ENCODE measurements at regions not wholly inside any gene's neighbourhood (a gene's known extent, or its start where the extent isn't known, plus 50 kb on each side); places are given as distances from the start of the nearest gene placed in this dataset.
"Not testable (repeated sequence)": the region's sequence is repeated elsewhere in the genome, so short reads cannot be mapped to it uniquely, and the experiment has no call there.

DNA sequence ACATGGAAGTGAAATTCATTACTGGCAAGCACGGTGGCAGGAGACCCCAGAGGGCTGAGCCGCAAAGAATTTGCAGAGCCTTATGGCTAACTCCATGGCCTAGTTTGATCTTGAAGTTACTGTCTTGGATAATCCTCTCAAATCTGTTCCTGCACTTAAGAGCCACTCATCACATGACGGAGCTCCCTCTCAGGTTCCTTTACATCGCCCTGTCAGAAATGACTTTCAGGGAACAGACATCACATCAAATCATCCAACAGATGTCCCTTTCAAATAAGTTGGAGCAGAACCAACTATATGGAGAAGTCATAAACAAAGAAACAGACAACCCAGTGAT is 328.8 kb upstream of the THBS1 start:
- DNase-seq (ENCODE audit: extremely low spot score, unreplicated experiment), result no peak
- H3K27ac Mint-ChIP-seq, result no peak overlapping the region
- no peaks in the 10 kb centered on the region for H3K36me3 Mint-ChIP-seq
- H3K9me3 Mint-ChIP-seq, result no peaks in the 10 kb centered on the region
- H3K4me3 Mint-ChIP-seq, result no peak overlapping the region
- TF ChIP-seq, protein P1, sequence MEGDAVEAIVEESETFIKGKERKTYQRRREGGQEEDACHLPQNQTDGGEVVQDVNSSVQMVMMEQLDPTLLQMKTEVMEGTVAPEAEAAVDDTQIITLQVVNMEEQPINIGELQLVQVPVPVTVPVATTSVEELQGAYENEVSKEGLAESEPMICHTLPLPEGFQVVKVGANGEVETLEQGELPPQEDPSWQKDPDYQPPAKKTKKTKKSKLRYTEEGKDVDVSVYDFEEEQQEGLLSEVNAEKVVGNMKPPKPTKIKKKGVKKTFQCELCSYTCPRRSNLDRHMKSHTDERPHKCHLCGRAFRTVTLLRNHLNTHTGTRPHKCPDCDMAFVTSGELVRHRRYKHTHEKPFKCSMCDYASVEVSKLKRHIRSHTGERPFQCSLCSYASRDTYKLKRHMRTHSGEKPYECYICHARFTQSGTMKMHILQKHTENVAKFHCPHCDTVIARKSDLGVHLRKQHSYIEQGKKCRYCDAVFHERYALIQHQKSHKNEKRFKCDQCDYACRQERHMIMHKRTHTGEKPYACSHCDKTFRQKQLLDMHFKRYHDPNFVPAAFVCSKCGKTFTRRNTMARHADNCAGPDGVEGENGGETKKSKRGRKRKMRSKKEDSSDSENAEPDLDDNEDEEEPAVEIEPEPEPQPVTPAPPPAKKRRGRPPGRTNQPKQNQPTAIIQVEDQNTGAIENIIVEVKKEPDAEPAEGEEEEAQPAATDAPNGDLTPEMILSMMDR (conservative IDR thresholded peaks at IDR 0.05), result no peak
- H3K4me1 Mint-ChIP-seq (ENCODE audit: unreplicated experiment), result peaks cover 17% of the 10 kb centered on the region
- peaks cover 5% of the 10 kb centered on the region for H3K27me3 Mint-ChIP-seq

DNA sequence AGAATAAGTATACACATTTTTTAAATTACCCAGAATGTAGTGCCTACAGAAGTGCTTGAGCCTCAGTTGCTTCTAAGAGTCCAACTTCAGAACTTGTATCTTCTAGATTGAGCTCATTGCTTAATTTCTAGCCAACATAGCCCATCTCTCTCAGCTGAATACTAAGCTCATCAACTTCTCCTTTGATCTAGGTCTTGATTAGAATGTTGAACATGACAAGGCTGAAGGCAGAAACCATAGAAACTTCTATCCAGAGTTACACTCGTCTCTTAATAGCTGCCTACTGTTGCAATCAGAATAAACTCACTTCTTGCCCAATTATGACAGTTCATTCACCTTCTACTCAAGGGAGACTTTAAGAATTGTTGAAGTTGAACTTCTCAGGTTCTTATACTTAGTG is 327.3 kb upstream of the THBS1 start:
- H3K27ac Mint-ChIP-seq, result no peak overlapping the region
- H3K9me3 Mint-ChIP-seq, result no peaks in the 10 kb centered on the region
- H3K4me1 Mint-ChIP-seq (ENCODE audit: unreplicated experiment), result peaks cover 17% of the 10 kb centered on the region
- TF ChIP-seq, protein P1 (conservative IDR thresholded peaks at IDR 0.05), result no peak
- H3K4me3 Mint-ChIP-seq, result no peak overlapping the region
- H3K27me3 Mint-ChIP-seq, result peaks cover 5% of the 10 kb centered on the region
- no peak for DNase-seq (ENCODE audit: extremely low spot score, unreplicated experiment)
- H3K36me3 Mint-ChIP-seq, result no peaks in the 10 kb centered on the region

DNA sequence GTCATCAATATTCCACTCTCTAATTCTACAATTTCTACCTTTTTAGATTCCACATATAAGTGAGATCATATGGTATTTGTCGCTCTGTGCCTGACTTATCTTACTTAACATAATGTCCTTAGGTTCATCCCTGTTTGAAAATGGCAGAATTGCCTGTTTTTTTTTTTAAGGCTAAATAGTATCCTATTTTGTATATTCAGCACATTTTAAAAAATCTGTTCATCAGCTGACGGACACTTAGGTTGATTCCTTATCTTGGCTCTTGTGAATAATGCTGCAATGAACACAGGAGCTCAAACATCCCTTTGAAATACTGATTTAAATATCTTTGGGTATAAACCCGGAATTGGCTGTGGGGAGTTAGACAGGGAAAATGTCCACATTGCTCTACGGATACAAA is 326.7 kb upstream of the THBS1 start:
- peaks cover 17% of the 10 kb centered on the region for H3K4me1 Mint-ChIP-seq (ENCODE audit: unreplicated experiment)
- no peaks in the 10 kb centered on the region for H3K36me3 Mint-ChIP-seq
- no peak overlapping the region for H3K27ac Mint-ChIP-seq
- peaks cover 4% of the 10 kb centered on the region for H3K27me3 Mint-ChIP-seq
- no peak overlapping the region for H3K4me3 Mint-ChIP-seq
- no peaks in the 10 kb centered on the region for H3K9me3 Mint-ChIP-seq
- DNase-seq (ENCODE audit: extremely low spot score, unreplicated experiment), result no peak
- TF ChIP-seq, protein P1 (conservative IDR thresholded peaks at IDR 0.05), result no peak

DNA sequence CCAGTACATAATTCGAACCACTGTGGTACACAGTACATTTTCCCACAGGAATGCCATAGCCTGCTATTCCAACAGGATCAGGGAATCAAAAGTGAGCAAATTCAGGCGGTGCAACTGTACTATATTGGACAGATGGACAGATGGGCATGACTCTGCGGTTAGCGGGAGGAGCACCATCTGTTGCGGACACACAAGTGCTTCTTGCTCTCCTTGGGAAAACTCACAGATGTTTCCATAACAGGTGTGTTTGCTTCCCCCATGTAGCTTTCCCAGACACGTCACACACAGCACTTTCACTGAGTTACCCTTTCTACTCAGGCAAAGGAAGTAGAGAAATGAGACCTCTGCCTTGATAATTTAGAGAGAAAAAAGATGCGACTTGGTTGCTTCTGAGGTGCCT is 325.1 kb upstream of the THBS1 start:
- no peaks in the 10 kb centered on the region for H3K36me3 Mint-ChIP-seq
- TF ChIP-seq, protein P1 (conservative IDR thresholded peaks at IDR 0.05), result no peak
- H3K4me3 Mint-ChIP-seq, result no peak overlapping the region
- no peak overlapping the region for H3K27ac Mint-ChIP-seq
- no peaks in the 10 kb centered on the region for H3K9me3 Mint-ChIP-seq
- H3K4me1 Mint-ChIP-seq (ENCODE audit: unreplicated experiment), result peaks cover 11% of the 10 kb centered on the region
- DNase-seq (ENCODE audit: extremely low spot score, unreplicated experiment), result no peak
- H3K27me3 Mint-ChIP-seq, result no peaks in the 10 kb centered on the region

- Mint-ChIP-seq H3K36me3 (no peaks in the 10 kb centered on the region), H3K27ac (no peak overlapping the region), H3K9me3 (no peaks in the 10 kb centered on the region), H3K27me3 (peaks cover 2% of the 10 kb centered on the region), H3K4me3 (no peak overlapping the region), H3K4me1 (ENCODE audit: unreplicated experiment) (peaks cover 8% of the 10 kb centered on the region)
- no peak for DNase-seq (ENCODE audit: extremely low spot score, unreplicated experiment)
- TF ChIP-seq, protein P1 (conservative IDR thresholded peaks at IDR 0.05), result no peak
Observed at GRCh38 chr15:39260391-39260790, 320.5 kb upstream of the THBS1 start.

DNA sequence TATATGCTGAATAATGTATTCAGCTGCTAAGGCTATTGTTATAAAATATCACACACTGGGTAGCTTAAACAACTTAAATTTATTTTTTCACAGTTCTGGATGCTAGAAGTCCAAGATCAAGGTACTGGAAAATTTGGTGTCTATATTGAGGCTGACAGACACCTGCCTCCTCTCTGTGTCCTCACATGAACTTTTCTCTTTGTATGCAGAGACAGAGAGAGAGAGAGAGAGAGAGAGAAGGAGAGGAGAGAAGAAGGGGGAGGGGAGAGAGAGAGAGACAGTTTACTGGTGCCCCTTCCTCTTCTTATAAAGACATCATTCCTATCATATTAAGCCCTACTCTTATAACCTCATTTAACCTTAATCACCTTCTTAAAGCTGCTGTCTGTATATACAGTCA is 320.1 kb upstream of the THBS1 start:
- Mint-ChIP-seq H3K27me3 (peaks cover 2% of the 10 kb centered on the region), H3K4me1 (ENCODE audit: unreplicated experiment) (peaks cover 8% of the 10 kb centered on the region), H3K9me3 (no peaks in the 10 kb centered on the region), H3K4me3 (no peak overlapping the region), H3K36me3 (no peaks in the 10 kb centered on the region), H3K27ac (no peak overlapping the region)
- DNase-seq (ENCODE audit: extremely low spot score, unreplicated experiment), result no peak
- TF ChIP-seq, protein P1 (conservative IDR thresholded peaks at IDR 0.05), result no peak

DNA sequence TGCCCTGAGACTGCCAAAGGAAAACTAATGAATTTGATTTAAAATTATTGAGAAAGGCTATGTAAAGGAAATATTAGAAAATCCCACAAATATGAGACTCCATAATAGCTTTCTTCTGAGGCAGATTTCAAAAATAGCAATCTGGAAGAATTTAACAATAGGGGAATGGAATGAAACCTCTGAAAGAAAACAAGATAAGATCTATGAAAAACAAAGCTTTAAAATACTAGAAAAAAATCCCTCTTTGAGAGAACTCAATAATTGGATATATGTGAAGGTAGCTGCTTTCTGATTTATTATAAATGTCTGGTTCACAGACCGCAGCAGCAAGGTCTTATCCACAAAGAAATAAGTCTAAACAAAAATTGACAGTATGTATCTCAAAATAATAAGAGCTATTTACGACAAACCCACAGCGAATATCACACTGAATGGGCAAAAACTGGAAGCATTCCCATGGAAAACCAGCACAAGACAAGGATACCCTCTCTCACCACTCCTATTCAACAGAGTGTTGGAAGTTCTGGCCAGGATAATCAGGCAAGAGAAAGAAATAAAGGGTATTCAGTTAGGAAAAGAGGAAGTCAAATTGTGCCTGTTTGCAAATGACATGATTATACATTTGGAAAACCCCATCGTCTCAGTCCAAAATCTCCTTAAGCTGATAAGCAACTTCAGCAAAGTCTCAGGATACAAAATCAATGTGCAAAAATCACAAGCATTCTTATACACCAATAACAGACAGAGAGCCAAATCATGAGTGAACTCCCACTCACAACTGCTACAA is 319.3 kb upstream of the THBS1 start:
- not testable (repeated sequence) for H3K4me1 Mint-ChIP-seq (ENCODE audit: unreplicated experiment); H3K27ac Mint-ChIP-seq; H3K36me3 Mint-ChIP-seq; H3K9me3 Mint-ChIP-seq; H3K27me3 Mint-ChIP-seq; DNase-seq (ENCODE audit: extremely low spot score, unreplicated experiment); H3K4me3 Mint-ChIP-seq

GRCh38 chr15:39262995-39263772 is 317.7 kb upstream of the THBS1 start:
- not testable (repeated sequence) for DNase-seq (ENCODE audit: extremely low spot score, unreplicated experiment); H3K27me3 Mint-ChIP-seq; H3K27ac Mint-ChIP-seq

More at GRCh38 chr15:39262995-39263772, 317.7 kb upstream of the THBS1 start:
- H3K4me3 Mint-ChIP-seq; H3K9me3 Mint-ChIP-seq; H3K36me3 Mint-ChIP-seq; H3K4me1 Mint-ChIP-seq (ENCODE audit: unreplicated experiment): not testable (repeated sequence)
